Parathyroid adenoma (tissue), 2 donors: ENCODE measurements at regions not wholly inside any gene's neighbourhood (a gene's known extent, or its start where the extent isn't known, plus 50 kb on each side); places are given as distances from the start of the nearest gene placed in this dataset.
A peak's percentile ranks its signal among the peaks of the same experiment; 100 is the strongest.
"Not testable (repeated sequence)": the region's sequence is repeated elsewhere in the genome, so short reads cannot be mapped to it uniquely, and the experiment has no call there.

Source experiments
- H2AFZ ChIP-seq: fragments of 300-600 bp; sonication (generic); one replicate; pipeline ENCODE4 v1.7.0; 2017; ENCODE audit warnings: antibody characterized with exemption, mild to moderate bottlenecking
- H3K27ac ChIP-seq: fragments of 300-600 bp; sonication (generic); one replicate; pipeline ENCODE4 v1.7.0; 2017
- H3K27me3 ChIP-seq: fragments of 300-600 bp; sonication (generic); one replicate; pipeline ENCODE4 v1.7.0; 2017; ENCODE audit warnings: low read length; ENCODE audit not compliant: control insufficient read depth, insufficient read depth
- H3K36me3 ChIP-seq: fragments of 300-600 bp; sonication (generic); one replicate; pipeline ENCODE4 v1.7.0; 2017; ENCODE audit warnings: low read length; ENCODE audit not compliant: control insufficient read depth, insufficient read depth
- H3K4me1 ChIP-seq: fragments of 300-600 bp; sonication (generic); one replicate; pipeline ENCODE4 v1.7.0; 2017; ENCODE audit warnings: control low read depth
- H3K4me2 ChIP-seq: fragments of 300-600 bp; sonication (generic); one replicate; pipeline ENCODE4 v1.7.0; 2017; ENCODE audit warnings: low read length
- H3K4me3 ChIP-seq: fragments of 300-600 bp; sonication (generic); one replicate; pipeline ENCODE4 v1.7.0; 2017; ENCODE audit warnings: low read depth, low read length
- H3K79me2 ChIP-seq: fragments of 300-600 bp; sonication (generic); one replicate; pipeline ENCODE4 v1.7.0; 2017; ENCODE audit warnings: control low read depth
- H3K9ac ChIP-seq: fragments of 300-600 bp; sonication (generic); one replicate; pipeline ENCODE4 v1.7.0; 2017; ENCODE audit warnings: mild to moderate bottlenecking
- H3K9me3 ChIP-seq: fragments of 300-600 bp; sonication (generic); one replicate; pipeline ENCODE4 v1.7.0; 2017; ENCODE audit warnings: low read length; ENCODE audit not compliant: control insufficient read depth
- TF ChIP-seq, protein P1 (sequence below): fragments of 300-600 bp; sonication (generic); IDR thresholded peaks from one replicate; pipeline ENCODE4 v1.7.0; 2017; ENCODE audit warnings: antibody characterized with exemption, mild to moderate bottlenecking
- donor health status: primary hyperparathyroidism.

DNA sequence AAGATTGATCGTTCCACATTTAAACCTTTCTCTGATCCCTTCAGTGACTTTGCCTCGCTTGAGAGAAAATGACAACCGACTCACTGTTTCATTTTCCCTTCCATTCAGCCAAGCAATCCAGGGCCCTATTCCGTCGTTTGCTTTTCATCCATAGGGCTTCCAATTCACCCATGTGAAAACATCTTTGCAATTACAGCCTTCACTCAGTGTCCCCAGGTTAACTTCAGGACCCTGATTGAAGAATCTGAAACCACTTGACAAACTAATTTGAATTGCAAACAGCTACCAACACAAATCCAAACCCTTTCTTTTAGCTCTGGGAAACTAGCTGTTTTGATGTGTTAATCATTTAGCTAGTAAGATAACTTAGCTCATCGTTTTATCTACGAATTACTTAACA, 120.2 kb upstream of the FAM9C start:
- H3K27ac ChIP-seq: no peak overlapping the region
- no peak overlapping the region for H3K4me3 ChIP-seq
- H3K4me1 ChIP-seq: no peaks in the 10 kb centered on the region
- no peaks in the 10 kb centered on the region for H3K27me3 ChIP-seq
- H3K9ac ChIP-seq: no peak overlapping the region
- H3K9me3 ChIP-seq: no peaks in the 10 kb centered on the region
- H3K4me2 ChIP-seq: peak overlapping the region; percentile 21
- H2AFZ ChIP-seq: peak overlapping the region; percentile 13
- no peaks in the 10 kb centered on the region for H3K36me3 ChIP-seq
- H3K79me2 ChIP-seq: no peaks in the 10 kb centered on the region
- TF ChIP-seq, protein P1, sequence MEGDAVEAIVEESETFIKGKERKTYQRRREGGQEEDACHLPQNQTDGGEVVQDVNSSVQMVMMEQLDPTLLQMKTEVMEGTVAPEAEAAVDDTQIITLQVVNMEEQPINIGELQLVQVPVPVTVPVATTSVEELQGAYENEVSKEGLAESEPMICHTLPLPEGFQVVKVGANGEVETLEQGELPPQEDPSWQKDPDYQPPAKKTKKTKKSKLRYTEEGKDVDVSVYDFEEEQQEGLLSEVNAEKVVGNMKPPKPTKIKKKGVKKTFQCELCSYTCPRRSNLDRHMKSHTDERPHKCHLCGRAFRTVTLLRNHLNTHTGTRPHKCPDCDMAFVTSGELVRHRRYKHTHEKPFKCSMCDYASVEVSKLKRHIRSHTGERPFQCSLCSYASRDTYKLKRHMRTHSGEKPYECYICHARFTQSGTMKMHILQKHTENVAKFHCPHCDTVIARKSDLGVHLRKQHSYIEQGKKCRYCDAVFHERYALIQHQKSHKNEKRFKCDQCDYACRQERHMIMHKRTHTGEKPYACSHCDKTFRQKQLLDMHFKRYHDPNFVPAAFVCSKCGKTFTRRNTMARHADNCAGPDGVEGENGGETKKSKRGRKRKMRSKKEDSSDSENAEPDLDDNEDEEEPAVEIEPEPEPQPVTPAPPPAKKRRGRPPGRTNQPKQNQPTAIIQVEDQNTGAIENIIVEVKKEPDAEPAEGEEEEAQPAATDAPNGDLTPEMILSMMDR: no peak

DNA sequence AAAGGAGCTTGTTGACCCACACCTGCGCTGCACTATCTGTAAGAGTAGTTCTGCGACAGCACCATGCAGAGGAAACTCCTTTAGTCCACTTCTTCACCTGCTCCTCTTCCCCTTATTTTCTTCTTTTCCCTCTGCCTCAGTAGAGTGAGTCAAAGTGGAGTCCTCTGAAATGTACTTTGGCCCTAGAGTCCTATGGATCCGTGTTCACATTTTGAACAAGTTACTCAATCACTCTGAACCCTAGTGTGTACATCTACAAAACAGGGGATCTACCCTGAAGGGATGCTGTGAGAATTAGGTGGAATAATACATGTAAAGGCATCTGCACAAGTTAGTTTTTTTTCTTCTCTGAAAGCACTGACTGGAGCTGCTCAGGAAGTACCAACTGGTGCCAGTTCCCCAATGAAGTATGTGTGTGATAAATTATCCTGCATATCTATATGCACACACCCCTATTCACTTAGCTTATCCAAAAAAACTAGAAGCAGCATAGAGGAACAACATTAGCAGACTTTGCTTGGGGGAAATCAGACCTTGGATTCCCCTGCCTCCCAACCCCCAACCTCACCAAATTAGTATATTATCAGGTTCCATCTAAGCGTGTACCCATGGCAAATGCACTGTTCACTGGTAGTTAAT, 118.5 kb upstream of the FAM9C start:
- no peak overlapping the region for H3K4me2 ChIP-seq
- H3K79me2 ChIP-seq: no peaks in the 10 kb centered on the region
- H3K4me3 ChIP-seq: no peak overlapping the region
- TF ChIP-seq, protein P1: no peak
- no peaks in the 10 kb centered on the region for H3K4me1 ChIP-seq
- no peaks in the 10 kb centered on the region for H3K36me3 ChIP-seq
- H3K27me3 ChIP-seq: no peaks in the 10 kb centered on the region
- H3K27ac ChIP-seq: no peak overlapping the region
- H3K9me3 ChIP-seq: no peaks in the 10 kb centered on the region
- H3K9ac ChIP-seq: no peak overlapping the region
- no peak overlapping the region for H2AFZ ChIP-seq

DNA sequence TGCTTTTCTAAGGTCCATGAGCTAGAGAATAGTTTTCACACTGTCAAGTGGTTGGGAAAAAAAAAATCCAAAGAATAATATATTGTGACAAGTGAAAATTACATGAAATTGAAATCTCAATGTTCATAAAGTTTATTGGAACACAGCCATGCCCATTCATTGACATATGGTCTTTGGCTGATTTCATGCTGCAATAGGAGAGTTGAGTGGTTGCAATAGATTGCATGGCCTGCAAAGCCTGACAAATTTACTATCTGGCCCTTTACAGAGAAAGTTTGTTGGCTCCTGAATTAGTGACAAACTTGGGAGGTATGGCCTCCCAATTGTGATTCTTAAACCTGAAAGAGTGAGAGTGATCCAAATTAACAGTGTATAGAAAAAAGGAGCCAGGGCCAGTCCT, 115.5 kb upstream of the FAM9C start:
- no peaks in the 10 kb centered on the region for H3K79me2 ChIP-seq
- H3K9ac ChIP-seq: no peak overlapping the region
- no peak overlapping the region for H3K4me2 ChIP-seq
- TF ChIP-seq, protein P1: no peak
- H3K27me3 ChIP-seq: no peaks in the 10 kb centered on the region
- no peaks in the 10 kb centered on the region for H3K36me3 ChIP-seq
- no peak overlapping the region for H2AFZ ChIP-seq
- H3K4me1 ChIP-seq: no peaks in the 10 kb centered on the region
- H3K9me3 ChIP-seq: no peaks in the 10 kb centered on the region
- no peak overlapping the region for H3K27ac ChIP-seq
- H3K4me3 ChIP-seq: no peak overlapping the region

DNA sequence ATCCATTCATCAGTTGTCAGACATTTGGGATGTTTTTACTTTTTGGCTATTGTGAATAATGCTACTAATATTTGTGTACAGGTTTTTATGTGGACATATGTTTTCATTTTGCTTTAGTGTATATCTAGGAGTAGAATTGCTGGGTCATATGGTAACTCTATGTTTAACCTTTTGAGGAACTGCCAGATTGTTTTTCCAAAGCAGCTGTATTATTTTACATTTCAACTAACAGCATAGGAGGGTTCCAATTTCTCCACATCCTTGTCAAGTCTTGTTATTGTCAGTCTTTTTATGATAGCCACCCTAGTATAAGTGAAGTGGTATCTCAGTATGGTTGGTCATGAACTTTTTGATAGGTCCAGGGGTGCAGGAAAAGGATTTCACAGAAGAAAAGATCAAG, 114.5 kb upstream of the FAM9C start:
- Histone ChIP-seq H3K36me3 (no peaks in the 10 kb centered on the region), H2AFZ (no peak overlapping the region), H3K4me1 (no peaks in the 10 kb centered on the region)

DNA sequence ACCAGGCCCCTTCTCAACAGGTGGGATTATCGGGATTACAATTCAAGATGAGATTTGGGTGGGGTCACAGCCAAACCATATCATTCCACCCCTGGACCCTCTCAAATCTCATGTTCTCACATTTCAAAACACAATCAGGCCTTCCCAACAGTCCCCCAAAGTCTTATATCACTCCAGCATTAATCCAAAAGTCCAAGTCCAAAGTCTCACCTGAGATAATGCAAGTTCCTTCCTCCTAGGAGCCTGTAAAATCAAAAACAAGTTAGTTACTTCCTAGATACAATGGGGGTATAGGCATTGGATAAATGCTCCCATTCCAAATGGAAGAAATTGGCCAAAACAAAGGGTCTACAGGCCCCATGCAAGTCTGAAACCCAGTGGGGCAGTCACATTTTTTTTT, 111.1 kb upstream of the FAM9C start:
- not testable (repeated sequence) for H3K4me2 ChIP-seq, H3K4me1 ChIP-seq, H3K9me3 ChIP-seq, H2AFZ ChIP-seq, H3K27ac ChIP-seq, H3K36me3 ChIP-seq, H3K79me2 ChIP-seq, H3K4me3 ChIP-seq, H3K9ac ChIP-seq, H3K27me3 ChIP-seq

More for the DNA sequence above, 114.5 kb upstream of the FAM9C start:
- Histone ChIP-seq H3K27ac (no peak overlapping the region), H3K4me3 (no peak overlapping the region), H3K79me2 (no peaks in the 10 kb centered on the region), H3K9me3 (no peaks in the 10 kb centered on the region), H3K27me3 (no peaks in the 10 kb centered on the region), H3K4me2 (no peak overlapping the region), H3K9ac (no peak overlapping the region)
- TF ChIP-seq, protein P1: no peak
